A673 (cell line): ENCODE measurements at regions not wholly inside any gene's neighbourhood (a gene's known extent, or its start where the extent isn't known, plus 50 kb on each side); places are given as distances from the start of the nearest gene placed in this dataset.

ENCODE experiments used
- CTCF ChIP-seq: fragments of 300-800, 200-600 bp; sonication (generic); conservative IDR thresholded peaks from 2 replicates; pipeline ENCODE4 v1.5.1; 2017; ENCODE audit warnings: low read depth, mild to moderate bottlenecking, antibody characterized with exemption, low read length, moderate library complexity, mixed read lengths
- EZH2 ChIP-seq: fragments of 200-600 bp; sonication (generic); IDR thresholded peaks from 2 replicates; pipeline ENCODE4 v1.6.1; 2017; ENCODE audit warnings: borderline replicate concordance, low read depth, mild to moderate bottlenecking, mixed read lengths, antibody characterized with exemption, low read length; ENCODE audit not compliant: poor library complexity, severe bottlenecking

DNA sequence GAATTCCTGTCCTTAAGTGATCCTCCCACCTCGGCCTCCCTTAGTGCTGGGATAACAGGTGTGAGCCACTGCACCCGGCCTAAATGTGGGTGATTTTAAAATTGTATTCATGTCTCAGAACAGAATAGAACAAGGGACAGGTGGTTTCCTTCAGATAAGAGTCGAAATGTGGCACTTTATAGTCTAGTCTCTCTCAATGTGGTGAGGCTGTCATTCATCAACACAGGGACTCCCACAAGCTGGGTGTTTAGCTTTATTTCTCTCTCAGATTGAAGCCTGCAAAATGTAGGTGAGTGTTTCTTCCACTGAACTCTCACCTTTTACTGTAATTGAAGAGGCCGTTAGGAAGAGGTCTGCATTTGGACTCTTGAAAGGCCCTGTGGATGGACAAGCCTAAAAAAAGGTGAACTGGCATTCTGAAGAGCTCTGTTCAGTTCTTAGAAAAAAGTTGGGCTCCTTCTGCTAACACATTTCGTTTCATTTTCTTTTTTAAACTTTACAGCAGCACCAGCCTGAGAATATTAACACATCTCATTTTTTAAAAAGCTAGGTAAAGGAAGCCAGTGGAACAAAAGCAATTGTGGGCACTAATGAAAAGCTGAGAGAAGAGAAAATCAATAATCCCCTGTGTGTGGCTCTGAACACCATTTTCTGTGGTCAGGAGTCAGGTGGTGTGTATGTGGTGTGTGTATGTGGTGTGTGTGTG lies 126.2 kb upstream of the SLC28A3 start:
- TF ChIP-seq CTCF (no peak), EZH2 (no peak)
